ENCODE measurements at regions not wholly inside any gene's neighbourhood (a gene's known extent, or its start where the extent isn't known, plus 50 kb on each side); places are given as distances from the start of the nearest gene placed in this dataset.

- TF ChIP-seq CTCF (IDR thresholded peaks at IDR 0.05) (no peak), EZH2 (IDR thresholded peaks at IDR 0.05; ENCODE audit: borderline replicate concordance, insufficient read depth, low read depth, low read length, poor library complexity, severe bottlenecking) (no peak)
Observed at GRCh38 chr2:193743089-193743488, 1548.4 kb upstream of the TMEFF2 start.

All from B cell (primary cell).